Osteocyte (in vitro differentiated cells): ENCODE measurements at regions not wholly inside any gene's neighbourhood (a gene's known extent, or its start where the extent isn't known, plus 50 kb on each side); places are given as distances from the start of the nearest gene placed in this dataset.

Source experiments
- DNase-seq: peaks from one replicate; pipeline ENCODE4 v3.0.0; 2021; ENCODE audit warnings: mixed read lengths; ENCODE audit not compliant: unreplicated experiment; ENCODE audit errors: extremely low spot score
- H3K27ac Mint-ChIP-seq: one replicate; pipeline ENCODE4 v1.8.0; 2021; ENCODE audit warnings: mild to moderate bottlenecking, mixed read lengths; ENCODE audit not compliant: unreplicated experiment
- H3K27me3 Mint-ChIP-seq: one replicate; pipeline ENCODE4 v1.8.0; 2021; ENCODE audit warnings: mixed read lengths; ENCODE audit not compliant: unreplicated experiment
- H3K36me3 Mint-ChIP-seq: one replicate; pipeline ENCODE4 v1.8.0; 2021; ENCODE audit warnings: mixed read lengths; ENCODE audit not compliant: unreplicated experiment
- H3K4me1 Mint-ChIP-seq: one replicate; pipeline ENCODE4 v1.8.0; 2021; ENCODE audit warnings: mixed read lengths; ENCODE audit not compliant: unreplicated experiment
- H3K4me3 Mint-ChIP-seq: one replicate; pipeline ENCODE4 v1.8.0; 2021; ENCODE audit warnings: mild to moderate bottlenecking, moderate library complexity, mixed read lengths; ENCODE audit not compliant: unreplicated experiment
- H3K9me3 Mint-ChIP-seq: one replicate; pipeline ENCODE4 v1.8.0; 2021; ENCODE audit warnings: mixed read lengths; ENCODE audit not compliant: unreplicated experiment
- CTCF ChIP-seq: fragments of 200-600 bp; sonication (generic); IDR thresholded peaks from 2 replicates; pipeline ENCODE4 v1.5.0; 2021; ENCODE audit warnings: antibody characterized with exemption, mild to moderate bottlenecking, moderate library complexity

GRCh38 chr4:37054531-37055077 is 189.9 kb upstream of the NWD2 start:
- H3K4me1 Mint-ChIP-seq, result no peaks in the 10 kb centered on the region
- no peak overlapping the region for H3K27ac Mint-ChIP-seq
- no peak overlapping the region for H3K4me3 Mint-ChIP-seq
- H3K36me3 Mint-ChIP-seq, result no peaks in the 10 kb centered on the region
- DNase-seq, result no peak
- no peaks in the 10 kb centered on the region for H3K9me3 Mint-ChIP-seq
- H3K27me3 Mint-ChIP-seq, result no peaks in the 10 kb centered on the region
- TF ChIP-seq CTCF, result no peak

- TF ChIP-seq CTCF, result no peak
- no peak overlapping the region for H3K27ac Mint-ChIP-seq
- H3K36me3 Mint-ChIP-seq, result no peaks in the 10 kb centered on the region
- no peaks in the 10 kb centered on the region for H3K9me3 Mint-ChIP-seq
- H3K4me3 Mint-ChIP-seq, result no peak overlapping the region
- no peaks in the 10 kb centered on the region for H3K4me1 Mint-ChIP-seq
- DNase-seq, result no peak
- no peaks in the 10 kb centered on the region for H3K27me3 Mint-ChIP-seq
Measured at GRCh38 chr4:37058826-37059225, 185.7 kb upstream of the NWD2 start.

- no peak for TF ChIP-seq CTCF
- no peaks in the 10 kb centered on the region for H3K4me1 Mint-ChIP-seq
- H3K27ac Mint-ChIP-seq, result no peak overlapping the region
- H3K4me3 Mint-ChIP-seq, result no peak overlapping the region
- H3K9me3 Mint-ChIP-seq, result peaks cover 25% of the 10 kb centered on the region
- no peaks in the 10 kb centered on the region for H3K36me3 Mint-ChIP-seq
- no peak for DNase-seq
- no peaks in the 10 kb centered on the region for H3K27me3 Mint-ChIP-seq
Measured at GRCh38 chr4:37066159-37066558, 178.4 kb upstream of the NWD2 start.

GRCh38 chr4:37068580-37068979 is 176.0 kb upstream of the NWD2 start:
- no peaks in the 10 kb centered on the region for H3K27me3 Mint-ChIP-seq
- peaks cover 34% of the 10 kb centered on the region for H3K9me3 Mint-ChIP-seq
- H3K4me3 Mint-ChIP-seq, result no peak overlapping the region
- no peaks in the 10 kb centered on the region for H3K36me3 Mint-ChIP-seq
- no peak overlapping the region for H3K27ac Mint-ChIP-seq
- no peak for DNase-seq
- no peaks in the 10 kb centered on the region for H3K4me1 Mint-ChIP-seq
- TF ChIP-seq CTCF, result no peak

- Mint-ChIP-seq H3K36me3 (no peaks in the 10 kb centered on the region), H3K4me1 (no peaks in the 10 kb centered on the region), H3K27me3 (no peaks in the 10 kb centered on the region), H3K27ac (no peak overlapping the region), H3K4me3 (no peak overlapping the region), H3K9me3 (peaks cover 34% of the 10 kb centered on the region)
- no peak for DNase-seq
- no peak for TF ChIP-seq CTCF
Measured at GRCh38 chr4:37070041-37070440, 174.5 kb upstream of the NWD2 start.
